ENCODE measurements at regions not wholly inside any gene's neighbourhood (a gene's known extent, or its start where the extent isn't known, plus 50 kb on each side); places are given as distances from the start of the nearest gene placed in this dataset.

- no peak for TF ChIP-seq POLR2A (IDR thresholded peaks at IDR 0.05)
- TF ChIP-seq CTCF (IDR thresholded peaks at IDR 0.05), result no peak
Measured at GRCh38 chr4:102399021-102399420, 53.7 kb upstream of the SLC39A8 start.

Data from prostate gland (tissue), 2 donors.